Caco-2 (cell line): ENCODE measurements at regions not wholly inside any gene's neighbourhood (a gene's known extent, or its start where the extent isn't known, plus 50 kb on each side); places are given as distances from the start of the nearest gene placed in this dataset.

Experiments used
- BruUV-seq: library from RNA; stranded (reverse); fragments of 400-500 nt; replicated peaks from 2 replicates; lab custom pipeline; 2021; lab: Mats Ljungman, UMichigan
- CTCF ChIA-PET: fragments of 300-600 bp; sonication (Branson Sonifier 250); formaldehyde crosslinking; loops from one replicate; lab custom pipeline; 2022; ENCODE audit warnings: antibody characterized with exemption; lab: Charles Lee
- POLR2A ChIA-PET: fragments of 300-600 bp; sonication (Branson Sonifier 250); formaldehyde crosslinking; loops from one replicate; lab custom pipeline; 2022; ENCODE audit warnings: antibody characterized with exemption; lab: Charles Lee
- DNase-seq, 2 experiments: peaks; one replicate each; pipeline versions ENCODE4 v3.0.0 to v3.0.0-alpha.2; 2020 to 2022
- H3K27me3 ChIP-seq: replicated peaks from 2 replicates; pipeline ENCODE4 v1.6.0; 2011; ENCODE audit warnings: low read length; ENCODE audit not compliant: control insufficient read depth, insufficient read depth
- H3K36me3 ChIP-seq: 2 replicates; pipeline ENCODE4 v1.5.1; 2011; ENCODE audit warnings: low read length; ENCODE audit not compliant: control insufficient read depth, insufficient read depth
- H3K4me1 ChIP-seq: fragments of 250-450 bp; sonication (Bioruptor Pico); 2 replicates; pipeline ENCODE4 v1.5.1; 2020; ENCODE audit warnings: mild to moderate bottlenecking
- H3K4me3 ChIP-seq: 2 replicates; pipeline ENCODE4 v1.5.1; 2011; ENCODE audit warnings: low read depth, mild to moderate bottlenecking, control low read depth, low read length
- H3K9me3 ChIP-seq: fragments of 250-450 bp; sonication (Bioruptor Pico); 2 replicates; pipeline ENCODE4 v1.5.1; 2020; ENCODE audit warnings: mild to moderate bottlenecking, moderate library complexity
- H3K27ac Mint-ChIP-seq: one replicate; pipeline ENCODE4 v1.8.0; 2022; ENCODE audit warnings: mixed read lengths; ENCODE audit not compliant: unreplicated experiment
- H3K27me3 Mint-ChIP-seq: one replicate; pipeline ENCODE4 v1.8.0; 2022; ENCODE audit warnings: mixed read lengths; ENCODE audit not compliant: insufficient read depth, unreplicated experiment
- H3K36me3 Mint-ChIP-seq: one replicate; pipeline ENCODE4 v1.8.0; 2022; ENCODE audit warnings: mild to moderate bottlenecking, mixed read lengths; ENCODE audit not compliant: insufficient read depth, unreplicated experiment
- H3K4me1 Mint-ChIP-seq: one replicate; pipeline ENCODE4 v1.8.0; 2022; ENCODE audit warnings: low read depth, mixed read lengths; ENCODE audit not compliant: unreplicated experiment
- H3K4me3 Mint-ChIP-seq: one replicate; pipeline ENCODE4 v1.8.0; 2022; ENCODE audit warnings: mild to moderate bottlenecking, moderate library complexity, mixed read lengths; ENCODE audit not compliant: unreplicated experiment
- H3K9me3 Mint-ChIP-seq: one replicate; pipeline ENCODE4 v1.8.0; 2022; ENCODE audit warnings: mixed read lengths; ENCODE audit not compliant: unreplicated experiment
- intact Hi-C: fragments of 100-400 bp; cut with micrococcal nuclease; formaldehyde crosslinking; loops from one replicate; pipeline ENCODE4 v1.10.0; 2022; ENCODE audit not compliant: unreplicated experiment
- TF ChIP-seq, protein P1 (sequence below), 2 experiments: fragments of 200-600 bp in 1 of 2; IDR thresholded peaks; 1 replicate in 1 of 2; 2 replicates in 1 of 2; pipeline versions ENCODE4 v1.5.1 to v1.8.0; 2011 to 2022; ENCODE audit warnings: antibody characterized with exemption in 1 of 2, control low read depth in 1 of 2, inconsistent platforms in 1 of 2, low read depth in 1 of 2, low read length in 1 of 2, mild to moderate bottlenecking in 1 of 2, moderate library complexity in 1 of 2; ENCODE audit not compliant: insufficient read depth in 1 of 2, severe bottlenecking in 1 of 2, unreplicated experiment in 1 of 2

DNA sequence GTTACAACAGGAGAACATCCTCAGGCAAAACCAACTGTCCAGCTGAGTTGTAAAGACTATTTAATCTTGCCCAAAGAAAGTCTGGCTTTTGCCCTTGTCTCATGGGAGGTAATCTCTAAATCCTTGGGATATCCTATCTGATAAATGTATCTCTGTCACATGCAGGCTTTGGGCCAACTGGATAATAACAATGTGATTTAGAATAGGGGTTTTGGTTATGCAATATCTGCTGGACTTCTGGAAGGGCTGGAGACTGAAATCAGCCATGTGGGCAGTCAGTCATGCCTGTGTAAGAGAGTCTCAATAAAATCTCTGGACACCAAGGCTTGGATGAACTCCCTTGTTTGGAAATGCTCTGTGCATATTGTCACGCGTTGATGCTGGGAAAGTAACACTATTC, 56.3 kb upstream of the PRL start:
- H3K27me3 ChIP-seq, result no peaks in the 10 kb centered on the region
- Mint-ChIP-seq H3K9me3 (no peaks in the 10 kb centered on the region), H3K27me3 (no peaks in the 10 kb centered on the region), H3K36me3 (no peaks in the 10 kb centered on the region), H3K27ac (no peak overlapping the region), H3K4me3 (no peak overlapping the region), H3K4me1 (no peaks in the 10 kb centered on the region)
- no peak overlapping the region for H3K4me3 ChIP-seq
- POLR2A ChIA-PET, result no interaction called here
- no TSS peak for BruUV-seq
- no peaks in the 10 kb centered on the region for H3K9me3 ChIP-seq
- H3K36me3 ChIP-seq, result no peaks in the 10 kb centered on the region
- DNase-seq, result no peak
- TF ChIP-seq, protein P1, sequence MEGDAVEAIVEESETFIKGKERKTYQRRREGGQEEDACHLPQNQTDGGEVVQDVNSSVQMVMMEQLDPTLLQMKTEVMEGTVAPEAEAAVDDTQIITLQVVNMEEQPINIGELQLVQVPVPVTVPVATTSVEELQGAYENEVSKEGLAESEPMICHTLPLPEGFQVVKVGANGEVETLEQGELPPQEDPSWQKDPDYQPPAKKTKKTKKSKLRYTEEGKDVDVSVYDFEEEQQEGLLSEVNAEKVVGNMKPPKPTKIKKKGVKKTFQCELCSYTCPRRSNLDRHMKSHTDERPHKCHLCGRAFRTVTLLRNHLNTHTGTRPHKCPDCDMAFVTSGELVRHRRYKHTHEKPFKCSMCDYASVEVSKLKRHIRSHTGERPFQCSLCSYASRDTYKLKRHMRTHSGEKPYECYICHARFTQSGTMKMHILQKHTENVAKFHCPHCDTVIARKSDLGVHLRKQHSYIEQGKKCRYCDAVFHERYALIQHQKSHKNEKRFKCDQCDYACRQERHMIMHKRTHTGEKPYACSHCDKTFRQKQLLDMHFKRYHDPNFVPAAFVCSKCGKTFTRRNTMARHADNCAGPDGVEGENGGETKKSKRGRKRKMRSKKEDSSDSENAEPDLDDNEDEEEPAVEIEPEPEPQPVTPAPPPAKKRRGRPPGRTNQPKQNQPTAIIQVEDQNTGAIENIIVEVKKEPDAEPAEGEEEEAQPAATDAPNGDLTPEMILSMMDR (IDR thresholded peaks at IDR 0.05; ENCODE audit: insufficient read depth in 1 of 2, low read depth in 1 of 2, low read length in 1 of 2, severe bottlenecking in 1 of 2, unreplicated experiment in 1 of 2), result no peak
- CTCF ChIA-PET, result no interaction called here
- intact Hi-C loops, result no loop called here
- H3K4me1 ChIP-seq, result 0 out of 2 replicates have a peak, but pooled peaks cover 8% of the 10 kb centered on the region

DNA sequence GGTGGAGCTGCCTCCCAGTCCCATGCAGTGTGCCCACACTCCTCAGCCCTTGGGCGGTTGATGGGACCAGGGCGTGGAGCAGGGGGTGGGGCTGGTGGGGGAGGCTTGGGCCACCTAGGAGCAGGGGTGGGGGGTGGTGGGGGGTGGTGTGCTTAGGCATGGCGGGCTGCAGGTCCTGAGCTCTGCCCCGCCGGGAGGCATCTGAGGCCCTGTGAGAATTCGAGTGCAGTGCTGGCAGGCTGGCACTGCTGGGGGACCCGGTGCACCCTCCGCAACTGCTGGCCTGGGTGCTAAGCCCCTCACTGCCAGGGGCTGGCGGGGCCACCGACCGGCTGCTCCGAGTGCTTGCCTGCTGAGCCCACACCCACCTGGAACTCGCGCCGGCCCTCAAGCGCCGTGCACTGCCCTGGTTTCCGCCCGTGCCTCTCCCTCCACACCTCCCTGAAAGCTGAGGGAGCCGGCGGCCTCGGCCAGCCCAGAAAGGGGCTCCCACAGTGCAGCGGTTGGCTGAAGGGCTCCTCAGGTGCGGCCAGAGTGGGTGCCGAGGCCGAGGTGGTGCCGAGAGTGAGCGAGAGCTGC, 59.6 kb upstream of the PRL start:
- CTCF ChIA-PET, result no interaction called here
- no peak for DNase-seq
- TF ChIP-seq, protein P1 (IDR thresholded peaks at IDR 0.05; ENCODE audit: insufficient read depth in 1 of 2, low read depth in 1 of 2, low read length in 1 of 2, severe bottlenecking in 1 of 2, unreplicated experiment in 1 of 2), result no peak
- no TSS peak for BruUV-seq
- intact Hi-C loops, result no loop called here
- Histone ChIP-seq H3K4me1 (no peaks in the 10 kb centered on the region), H3K9me3 (no peaks in the 10 kb centered on the region; the same call in none of the 2 replicates), H3K27me3 (no peaks in the 10 kb centered on the region), H3K36me3 (no peaks in the 10 kb centered on the region), H3K4me3 (no peak overlapping the region)
- Mint-ChIP-seq H3K4me1 (no peaks in the 10 kb centered on the region), H3K27ac (no peak overlapping the region), H3K36me3 (no peaks in the 10 kb centered on the region), H3K4me3 (no peak overlapping the region), H3K9me3 (peaks cover 19% of the 10 kb centered on the region), H3K27me3 (no peaks in the 10 kb centered on the region)
- POLR2A ChIA-PET, result no interaction called here

DNA sequence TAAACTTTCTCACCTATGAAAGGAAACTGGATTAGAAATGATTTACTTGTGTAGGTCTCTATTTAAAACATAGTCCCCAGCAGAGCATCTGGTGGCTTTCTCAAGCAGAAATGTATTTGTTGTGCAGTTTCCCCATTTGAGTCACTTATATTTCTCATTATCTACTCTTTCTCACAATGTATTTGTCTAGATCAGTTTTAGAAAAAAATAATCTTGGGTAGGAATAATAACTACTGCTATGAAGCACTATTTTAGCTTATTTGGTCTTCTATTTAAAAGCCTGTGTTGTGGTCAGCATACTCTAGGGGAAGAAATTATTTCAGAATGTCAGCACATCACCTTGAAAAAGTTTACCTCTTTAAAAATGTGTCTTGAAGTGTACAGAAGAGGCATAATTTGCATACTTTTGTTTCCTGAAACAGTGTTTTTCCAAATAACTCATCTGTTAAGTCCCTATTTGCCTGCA, 60.9 kb upstream of the PRL start:
- no peaks in the 10 kb centered on the region for H3K36me3 Mint-ChIP-seq

More for the DNA sequence above, 60.9 kb upstream of the PRL start:
- no peak for DNase-seq
- Mint-ChIP-seq H3K4me1 (peaks cover 11% of the 10 kb centered on the region), H3K27me3 (no peaks in the 10 kb centered on the region), H3K27ac (no peak overlapping the region), H3K4me3 (no peak overlapping the region), H3K9me3 (peaks cover 22% of the 10 kb centered on the region)
- intact Hi-C loops, result no loop called here
- no TSS peak for BruUV-seq
- peaks cover under 1% of the 10 kb centered on the region; the same call in 1 of the 2 replicates for H3K4me1 ChIP-seq
- ChIA-PET CTCF (no interaction called here), POLR2A (no interaction called here)
- H3K4me3 ChIP-seq, result no peak overlapping the region
- H3K9me3 ChIP-seq, result no peaks in the 10 kb centered on the region; the same call in none of the 2 replicates
- TF ChIP-seq, protein P1 (IDR thresholded peaks at IDR 0.05; ENCODE audit: insufficient read depth in 1 of 2, low read depth in 1 of 2, low read length in 1 of 2, severe bottlenecking in 1 of 2, unreplicated experiment in 1 of 2), result no peak
- no peaks in the 10 kb centered on the region for H3K36me3 ChIP-seq
- H3K27me3 ChIP-seq, result no peaks in the 10 kb centered on the region
